AG04449 (cell line): ENCODE measurements at regions not wholly inside any gene's neighbourhood (a gene's known extent, or its start where the extent isn't known, plus 50 kb on each side); places are given as distances from the start of the nearest gene placed in this dataset.

Source experiments
- CTCF ChIA-PET: fragments of 350-600 bp; formaldehyde crosslinking; extraction: SDS; loops from one replicate; lab custom pipeline; 2021; ENCODE audit warnings: antibody characterized with exemption; lab: Yijun Ruan, JAX
- POLR2A ChIA-PET: fragments of 400-600, 350-600 bp; formaldehyde crosslinking; extraction: SDS; loops from one replicate; lab custom pipeline; 2020; ENCODE audit warnings: antibody characterized with exemption, inconsistent platforms; lab: Yijun Ruan, JAX
- DNase-seq: peaks from one replicate; pipeline ENCODE4 v3.0.0-alpha.2; 2010; ENCODE audit warnings: low read depth, low spot score
- H3K4me3 ChIP-seq: 2 replicates; pipeline ENCODE4 v1.5.1; 2011; ENCODE audit warnings: low read depth, mild to moderate bottlenecking, control low read depth, low read length
- CTCF ChIP-seq: IDR thresholded peaks from one replicate; pipeline ENCODE4 v1.5.1; 2011; ENCODE audit warnings: mild to moderate bottlenecking, moderate library complexity, low read length, control low read depth, inconsistent platforms; ENCODE audit not compliant: insufficient read depth; ENCODE audit errors: missing control alignments

- ChIA-PET CTCF (no interaction called here), POLR2A (no interaction called here)
- no peak for DNase-seq
Measured at GRCh38 chr18:77679869-77680268, 430.2 kb downstream of the GALR1 start.

GRCh38 chr18:77700051-77700450 is 450.4 kb downstream of the GALR1 start:
- POLR2A ChIA-PET, result no interaction called here
- no peak for TF ChIP-seq CTCF
- no peak overlapping the region for H3K4me3 ChIP-seq
- CTCF ChIA-PET, result no interaction called here
- DNase-seq, result no peak

More at GRCh38 chr18:77679869-77680268, 430.2 kb downstream of the GALR1 start:
- TF ChIP-seq CTCF, result no peak
- no peak overlapping the region for H3K4me3 ChIP-seq

- DNase-seq, result no peak
Measured at GRCh38 chr18:77701977-77702376, 452.3 kb downstream of the GALR1 start.

GRCh38 chr18:77702686-77703085 is 453.0 kb downstream of the GALR1 start:
- H3K4me3 ChIP-seq, result no peak overlapping the region
- POLR2A ChIA-PET, result no interaction called here
- no peak for TF ChIP-seq CTCF
- DNase-seq, result no peak
- CTCF ChIA-PET, result no interaction called here

More at GRCh38 chr18:77701977-77702376, 452.3 kb downstream of the GALR1 start:
- H3K4me3 ChIP-seq, result no peak overlapping the region
- no peak for TF ChIP-seq CTCF
- POLR2A ChIA-PET, result no interaction called here
- CTCF ChIA-PET, result no interaction called here

GRCh38 chr18:77705301-77705700 is 455.7 kb downstream of the GALR1 start:
- ChIA-PET POLR2A (no interaction called here), CTCF (no interaction called here)
- no peak for DNase-seq
- no peak for TF ChIP-seq CTCF
- no peak overlapping the region for H3K4me3 ChIP-seq

- CTCF ChIA-PET, result no interaction called here
- POLR2A ChIA-PET, result no interaction called here
Measured at GRCh38 chr18:77708826-77709506, 459.3 kb downstream of the GALR1 start.

More at GRCh38 chr18:77708826-77709506, 459.3 kb downstream of the GALR1 start:
- H3K4me3 ChIP-seq, result no peak overlapping the region
- DNase-seq, result no peak
- TF ChIP-seq CTCF, result no peak
